GM18867 (cell line): ENCODE measurements at regions not wholly inside any gene's neighbourhood (a gene's known extent, or its start where the extent isn't known, plus 50 kb on each side); places are given as distances from the start of the nearest gene placed in this dataset.
"Not testable (repeated sequence)": the region's sequence is repeated elsewhere in the genome, so short reads cannot be mapped to it uniquely, and the experiment has no call there.

Experiments
- ATAC-seq: cut with Tn5 transposase; IDR thresholded peaks from one replicate; pipeline ENCODE4 v1.9.1; 2021; ENCODE audit warnings: mild to moderate bottlenecking, moderate library complexity; ENCODE audit not compliant: unreplicated experiment

GRCh38 chr5:63564789-63565188, 397.5 kb downstream of the HTR1A start:
- ATAC-seq, result no peak

DNA sequence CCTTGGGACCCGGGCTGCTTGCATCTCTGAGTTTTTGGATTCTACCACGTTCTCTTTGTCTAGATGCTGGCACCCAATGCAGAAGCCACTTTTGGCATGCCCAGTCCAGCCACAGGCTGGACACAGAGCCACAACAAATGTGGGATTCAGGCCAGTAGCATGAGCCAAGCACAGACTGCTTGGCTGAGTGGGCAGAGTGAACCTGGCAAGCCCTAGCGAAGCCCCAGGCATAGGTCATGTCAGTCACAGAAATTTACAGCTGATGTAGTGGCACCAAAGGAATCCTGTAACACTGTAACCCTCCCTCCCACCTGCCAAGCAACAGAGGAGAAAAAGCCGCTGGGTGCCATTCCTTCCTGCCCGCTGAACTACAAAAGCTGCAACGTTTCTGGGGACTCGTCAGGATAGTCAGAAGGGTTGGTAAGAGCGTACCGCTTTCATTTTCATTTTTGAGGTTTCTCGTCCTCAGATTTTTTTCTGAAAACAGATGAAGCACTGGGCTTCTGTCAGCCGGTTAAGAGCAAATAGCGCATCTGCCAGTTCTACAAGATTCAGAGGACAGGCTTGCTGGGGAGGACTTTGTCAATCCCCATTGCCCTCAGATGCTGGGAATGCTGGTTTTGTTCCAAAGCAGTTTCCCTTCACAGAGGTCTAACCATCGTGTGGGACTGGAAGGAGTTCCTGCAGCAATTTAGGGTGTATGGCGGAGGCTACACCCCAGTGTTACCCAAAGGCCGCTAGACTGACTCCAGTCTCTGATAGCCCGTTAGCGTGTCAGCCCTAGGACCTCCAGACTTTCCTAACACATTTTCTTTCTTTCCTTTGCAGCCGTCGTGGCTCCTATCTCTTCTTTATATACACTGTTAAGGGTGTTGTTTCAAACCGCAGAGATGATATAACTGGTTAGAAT, 399.0 kb downstream of the HTR1A start:
- ATAC-seq, result peak; percentile 78

- ATAC-seq, result no peak
These were observed 406.4 kb downstream of the HTR1A start for GRCh38 chr5:63555874-63556273.

DNA sequence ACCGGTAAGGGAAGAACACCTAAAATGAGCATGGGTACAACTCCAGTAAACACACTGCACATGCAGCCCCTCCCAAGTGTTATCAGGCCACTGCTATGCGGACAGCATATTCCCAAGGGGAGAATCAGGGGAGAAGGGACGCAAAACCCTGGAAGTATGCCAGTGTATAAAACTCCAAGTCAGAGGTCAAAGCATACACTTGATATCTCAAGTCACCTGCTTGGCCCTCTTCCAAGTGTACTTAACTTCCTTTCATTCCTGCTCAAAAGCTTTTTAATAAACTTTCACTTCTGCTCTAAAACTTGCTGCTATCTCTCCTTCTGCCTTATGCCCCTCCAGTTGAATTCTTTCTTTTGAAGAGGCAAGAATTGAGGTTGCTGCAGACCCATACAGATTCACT, 408.1 kb downstream of the HTR1A start:
- no peak for ATAC-seq

DNA sequence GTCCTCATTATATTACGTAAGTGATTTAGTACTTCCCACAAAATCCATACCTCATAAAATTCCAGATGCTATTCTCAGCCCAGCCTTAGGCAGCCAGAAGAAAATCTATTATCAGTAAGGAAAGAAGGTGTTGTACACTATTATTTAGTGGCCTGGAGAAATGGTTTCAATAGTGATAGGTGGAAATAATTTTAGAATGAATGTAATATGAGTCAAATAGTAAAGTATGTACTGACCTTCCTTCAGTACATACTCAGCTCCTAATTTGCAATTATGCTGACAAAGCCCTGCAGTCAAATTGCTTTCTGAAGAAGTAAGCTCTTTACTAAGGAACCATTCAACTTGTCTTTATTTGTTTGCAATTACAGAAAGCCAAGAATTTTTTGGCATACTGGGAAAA, 409.2 kb downstream of the HTR1A start:
- ATAC-seq, result no peak

DNA sequence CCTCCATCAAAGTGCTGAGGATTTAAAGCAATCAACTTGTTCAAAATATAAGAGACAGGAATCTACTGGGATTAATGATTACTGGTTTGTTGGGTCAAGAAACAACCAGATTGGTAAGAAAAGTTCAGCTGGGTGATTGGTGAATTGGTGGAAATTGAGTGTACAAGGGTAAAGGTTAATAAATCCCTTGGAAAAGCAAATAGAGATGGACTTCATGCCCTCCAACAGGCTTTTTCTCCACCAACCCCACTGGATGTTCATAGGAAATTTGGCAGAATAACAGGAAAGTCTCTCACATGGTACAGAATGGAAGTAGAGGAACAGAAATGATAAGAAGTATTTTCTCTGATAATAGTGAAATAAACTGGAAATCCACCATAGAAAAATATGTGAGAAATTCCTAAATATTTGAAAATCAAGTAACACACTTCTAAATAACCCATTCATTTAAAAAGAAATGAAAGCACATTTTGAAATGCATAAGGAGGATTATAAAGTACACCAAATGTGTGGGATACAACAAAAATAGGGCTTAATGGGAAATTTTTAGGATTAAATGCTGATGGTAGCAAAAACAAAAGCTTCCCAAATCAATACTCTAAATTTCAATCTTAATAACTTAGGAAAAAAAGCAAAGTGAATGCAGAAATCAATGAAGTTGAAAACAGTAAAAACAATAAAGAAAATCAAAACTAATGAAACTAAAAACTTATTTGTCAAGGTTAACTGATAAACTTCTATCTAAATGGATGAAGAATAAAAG, 426.2 kb downstream of the HTR1A start:
- ATAC-seq, result no peak

GRCh38 chr5:63524281-63524680, 438.0 kb downstream of the HTR1A start:
- no peak for ATAC-seq

DNA sequence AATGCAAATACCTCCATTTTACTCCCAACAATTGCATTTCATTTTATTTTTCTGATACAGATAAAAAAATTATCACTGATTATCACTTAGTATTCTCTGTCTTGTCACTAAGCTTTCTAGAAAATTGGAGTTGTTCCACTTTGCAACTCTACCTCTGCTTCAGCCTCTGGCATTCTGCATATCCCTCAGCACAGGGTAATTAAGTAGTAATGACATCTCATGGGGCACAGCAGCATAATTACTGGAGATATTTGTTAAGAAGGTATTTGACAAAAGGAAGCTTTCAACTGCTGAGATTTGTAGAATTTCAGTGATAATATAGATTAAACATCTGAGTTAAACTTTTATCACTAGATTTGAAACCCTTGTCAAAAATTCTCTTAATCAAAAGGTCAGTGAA, 446.2 kb downstream of the HTR1A start:
- no peak for ATAC-seq

DNA sequence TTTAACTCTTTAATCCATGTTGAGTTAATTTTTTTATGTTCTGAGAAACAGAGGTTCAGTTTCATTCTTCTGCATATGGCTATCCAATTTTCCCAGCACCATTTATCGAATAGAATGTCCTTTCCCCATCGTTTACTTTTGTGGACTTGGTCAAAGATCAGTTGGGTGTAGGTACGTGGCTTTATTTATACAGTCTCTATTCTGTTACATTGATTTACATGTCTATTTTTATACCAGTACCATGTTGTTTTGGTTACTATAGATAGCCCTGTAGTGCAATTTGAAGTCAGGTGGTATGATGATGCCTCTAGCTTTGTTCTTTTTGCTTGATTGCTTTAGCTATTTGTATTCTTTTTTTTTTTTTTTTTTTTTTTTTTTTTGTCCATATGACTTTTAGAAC, 462.0 kb downstream of the HTR1A start:
- ATAC-seq, result peak; percentile 53

GRCh38 chr5:63495225-63495624, 467.0 kb downstream of the HTR1A start:
- ATAC-seq, result no peak

GRCh38 chr5:63483338-63483737, 478.9 kb downstream of the HTR1A start:
- no peak for ATAC-seq

- no peak for ATAC-seq
These were observed 488.8 kb downstream of the HTR1A start for GRCh38 chr5:63473335-63473967.

DNA sequence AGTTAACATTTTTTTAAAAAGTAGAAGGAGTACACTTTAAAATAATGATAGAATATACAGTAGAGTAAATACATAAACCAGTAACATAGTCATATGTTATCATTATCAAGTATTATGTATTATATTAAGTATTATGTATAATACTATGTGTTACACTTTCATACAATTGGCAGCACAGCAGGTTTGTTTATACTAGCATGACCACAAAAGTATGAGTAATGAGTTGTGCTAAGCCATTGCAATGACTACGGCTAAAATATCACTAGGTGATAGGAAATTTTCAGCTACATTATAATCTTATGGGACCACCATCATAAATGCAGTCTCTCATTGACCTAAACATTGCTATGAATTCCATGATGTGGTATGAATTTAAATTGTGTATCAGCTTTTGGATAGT, 506.0 kb downstream of the HTR1A start:
- no peak for ATAC-seq

DNA sequence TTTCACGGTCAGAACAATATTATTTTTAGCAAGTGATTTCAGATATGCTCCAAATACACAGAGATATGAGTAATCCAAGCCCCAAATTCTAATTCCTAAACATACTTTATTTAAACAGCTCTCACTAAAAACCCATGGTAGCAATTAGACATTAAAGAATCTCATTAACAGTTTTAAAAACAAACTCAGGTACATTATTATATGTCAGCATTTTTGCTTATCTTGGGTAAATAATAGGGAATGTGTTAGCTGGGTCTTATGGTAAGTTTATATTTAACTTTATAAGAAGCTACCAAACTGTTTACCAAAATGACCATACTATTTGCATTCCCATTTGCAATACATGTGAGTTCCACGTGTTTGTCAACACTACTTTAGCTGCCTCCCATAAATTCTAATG, 511.1 kb downstream of the HTR1A start:
- ATAC-seq, result no peak

DNA sequence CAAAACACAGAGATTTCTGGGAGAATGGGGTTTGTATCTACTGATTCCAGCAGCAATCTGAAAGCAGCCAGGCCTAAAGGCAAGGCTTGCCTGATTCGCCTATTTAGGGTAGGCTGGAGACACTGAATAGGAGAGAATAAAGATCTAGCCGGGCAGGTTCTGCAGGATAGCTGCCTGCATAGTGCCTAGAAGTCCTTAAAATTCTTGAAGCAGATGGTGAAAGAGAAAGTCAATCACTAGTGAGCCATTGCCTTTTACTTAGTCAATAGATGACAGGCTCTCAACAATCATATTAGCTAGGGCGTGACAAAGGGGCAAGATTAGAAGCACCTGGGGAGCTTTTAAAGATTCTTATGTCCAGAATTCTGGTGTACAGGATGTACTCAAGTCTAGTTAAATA, 522.7 kb downstream of the HTR1A start:
- ATAC-seq, result no peak

DNA sequence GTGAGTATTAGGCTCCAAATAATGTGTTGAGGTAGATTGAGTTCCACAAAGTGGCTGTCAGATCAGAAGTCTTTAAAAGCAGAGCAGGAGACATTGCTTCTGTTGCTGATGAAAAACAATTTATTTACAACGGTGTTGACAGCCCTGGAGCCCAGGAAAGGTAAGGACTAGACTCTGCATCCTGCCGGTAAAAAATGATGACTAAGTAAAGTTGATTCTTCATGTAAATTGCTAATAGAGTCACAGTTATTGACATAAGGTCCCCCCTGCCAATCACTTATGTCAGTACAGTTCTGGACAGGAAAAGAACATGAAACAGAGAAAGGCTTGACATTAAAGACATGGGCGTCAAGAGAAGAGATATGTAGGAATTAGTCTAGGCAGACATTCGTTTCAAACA, 552.5 kb downstream of the HTR1A start:
- ATAC-seq, result no peak

DNA sequence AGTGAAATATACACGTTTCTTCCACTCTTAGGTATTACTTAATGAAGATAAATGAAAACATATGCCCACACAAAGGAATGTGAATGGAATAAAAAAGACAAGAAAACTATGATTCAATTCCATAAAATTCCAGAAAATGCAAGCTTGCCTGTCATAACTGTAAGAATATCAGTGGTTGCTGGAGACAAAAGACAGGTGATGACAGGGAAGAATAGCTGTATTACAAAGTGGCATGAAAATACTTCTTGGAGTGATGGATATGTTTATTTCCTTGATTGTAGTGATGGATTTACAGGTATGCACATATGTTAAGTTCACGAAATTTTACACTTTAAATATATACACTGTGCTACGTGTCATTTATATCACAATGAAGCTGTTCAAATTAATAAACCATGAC, 553.3 kb downstream of the HTR1A start:
- no peak for ATAC-seq

GRCh38 chr5:63401436-63402046, 560.7 kb downstream of the HTR1A start:
- ATAC-seq, result peak; percentile 97

- no peak for ATAC-seq
These were observed 562.2 kb downstream of the HTR1A start for GRCh38 chr5:63400079-63400478.

GRCh38 chr5:63398346-63398745, 563.9 kb downstream of the HTR1A start:
- no peak for ATAC-seq

DNA sequence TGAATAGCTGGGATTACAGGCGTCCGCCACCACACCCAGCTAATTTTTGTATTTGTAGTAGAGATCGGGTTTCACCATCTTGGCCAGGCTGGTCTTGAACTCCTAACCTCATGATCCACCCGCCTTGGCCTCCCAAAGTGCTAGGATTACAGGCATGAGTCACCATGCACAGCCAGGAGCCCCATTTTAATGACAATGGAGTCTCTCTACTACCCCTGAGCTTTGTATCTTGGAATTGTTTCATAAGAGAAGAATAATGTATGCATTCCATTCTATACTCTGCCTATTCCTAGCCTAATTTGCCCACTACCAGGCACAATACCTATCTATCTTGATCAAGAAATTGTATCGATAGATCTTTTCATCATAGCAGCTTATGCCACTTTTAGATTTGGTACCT, 574.1 kb downstream of the HTR1A start:
- not testable (repeated sequence) for ATAC-seq
